K562 (cell line): ENCODE measurements at regions not wholly inside any gene's neighbourhood (a gene's known extent, or its start where the extent isn't known, plus 50 kb on each side); places are given as distances from the start of the nearest gene placed in this dataset.

ENCODE experiments used
- EHMT2 ChIP-seq: fragments of 450-650 bp; IDR thresholded peaks from 2 replicates; pipeline ENCODE4 v1.6.1; 2018; ENCODE audit warnings: antibody characterized with exemption
- ESRRA ChIP-seq: fragments of 450-650 bp; IDR thresholded peaks from 2 replicates; pipeline ENCODE4 v1.6.1; 2014; ENCODE audit warnings: low read depth, mild to moderate bottlenecking, moderate library complexity, borderline replicate concordance
- FUS ChIP-seq: fragments of 200-400 bp; formaldehyde crosslinking; optimal IDR thresholded peaks from 2 replicates; pipeline ENCODE3; 2017; ENCODE audit warnings: low read depth, low read length
- HDAC6 ChIP-seq: IDR thresholded peaks from 2 replicates; pipeline ENCODE4 v1.6.1; 2012; ENCODE audit warnings: low read depth, mild to moderate bottlenecking, control low read depth, inconsistent platforms, low read length, moderate library complexity
- HNRNPLL ChIP-seq: fragments of 200-400 bp; formaldehyde crosslinking; IDR thresholded peaks from 2 replicates; pipeline ENCODE4 v1.6.1; 2017; ENCODE audit warnings: low read length, low read depth, mild to moderate bottlenecking; ENCODE audit not compliant: poor library complexity, severe bottlenecking
- L3MBTL2 ChIP-seq: fragments of 450-650 bp; IDR thresholded peaks from 2 replicates; pipeline ENCODE4 v1.6.1; 2016; ENCODE audit warnings: mild to moderate bottlenecking, moderate library complexity
- MEF2D ChIP-seq: conservative IDR thresholded peaks from 2 replicates; pipeline ENCODE4 v1.6.1; 2016; ENCODE audit warnings: low read depth, missing genetic modification characterization, missing compliant biosample characterization
- NFATC3 ChIP-seq: fragments of 450-650 bp; IDR thresholded peaks from 2 replicates; pipeline ENCODE4 v1.6.1; 2017; ENCODE audit warnings: mild to moderate bottlenecking
- NR2F6 ChIP-seq: fragments of 450-650 bp; formaldehyde crosslinking; IDR thresholded peaks from 2 replicates; pipeline ENCODE4 v1.4.0; 2020; ENCODE audit warnings: mild to moderate bottlenecking
- PML ChIP-seq: IDR thresholded peaks from 2 replicates; pipeline ENCODE4 v1.6.1; 2012; ENCODE audit warnings: low read length, inconsistent platforms
- POU5F1 ChIP-seq: fragments of 150-350 bp; IDR thresholded peaks from 2 replicates; pipeline ENCODE4 v1.6.1; 2014; ENCODE audit warnings: borderline replicate concordance, low read length, low read depth, mild to moderate bottlenecking; ENCODE audit not compliant: partially characterized antibody
- RAD21 ChIP-seq, 2 experiments: fragments of 250-450 bp in 1 of 2; fragments of 450-650 bp in 1 of 2; sonication (Bioruptor Pico) in 1 of 2; formaldehyde crosslinking in 1 of 2; IDR thresholded peaks in 1 of 2; conservative IDR thresholded peaks in 1 of 2; 2 replicates each; pipeline versions ENCODE4 v1.4.0 to v1.8.0; 2020 to 2022; ENCODE audit warnings: mild to moderate bottlenecking in 2 of 2, moderate library complexity in 1 of 2
- RBM39 ChIP-seq: fragments of 200-400 bp; formaldehyde crosslinking; optimal IDR thresholded peaks from 2 replicates; pipeline ENCODE3; 2018; ENCODE audit warnings: low read depth, low read length
- SMARCE1 ChIP-seq: fragments of 450-650 bp; IDR thresholded peaks from 2 replicates; pipeline ENCODE4 v1.7.1; 2016; ENCODE audit warnings: mild to moderate bottlenecking
- XRCC4 ChIP-seq: IDR thresholded peaks from one replicate; pipeline ENCODE4 v1.6.1; 2011; ENCODE audit not compliant: insufficient read depth, insufficient read length; ENCODE audit errors: extremely low read depth
- ZNF174 ChIP-seq: fragments of 250-450 bp; sonication (Bioruptor Pico); IDR thresholded peaks from 2 replicates; pipeline ENCODE4 v1.4.0; 2020; ENCODE audit warnings: mild to moderate bottlenecking
- ZNF232 ChIP-seq: sonication (generic); formaldehyde crosslinking; IDR thresholded peaks from 2 replicates; pipeline ENCODE4 v1.8.0; 2022; ENCODE audit warnings: mild to moderate bottlenecking, missing genetic modification reagents
- ZNF696 ChIP-seq: fragments of 250-450 bp; sonication (Bioruptor Pico); conservative IDR thresholded peaks from 2 replicates; pipeline ENCODE4 v1.4.0; 2020; ENCODE audit warnings: mild to moderate bottlenecking, moderate library complexity
- ZNF707 ChIP-seq: fragments of 250-450 bp; sonication (Bioruptor Pico); conservative IDR thresholded peaks from 2 replicates; pipeline ENCODE4 v1.8.0; 2022; ENCODE audit warnings: inconsistent platforms, mild to moderate bottlenecking, moderate library complexity
- TF ChIP-seq, protein P1 (sequence below): fragments of 450-650 bp; IDR thresholded peaks from 2 replicates; pipeline ENCODE4 v1.6.1; 2018; ENCODE audit not compliant: partially characterized antibody
- TF ChIP-seq, protein P2 (sequence below): fragments of 450-650 bp; formaldehyde crosslinking; IDR thresholded peaks from 2 replicates; pipeline ENCODE4 v1.4.0; 2020; ENCODE audit warnings: mild to moderate bottlenecking, mixed read lengths
- TF ChIP-seq, protein P3 (sequence below): fragments of 250-450 bp; sonication (Bioruptor Pico); IDR thresholded peaks from 2 replicates; pipeline ENCODE4 v1.8.0; 2021; ENCODE audit warnings: borderline replicate concordance, mild to moderate bottlenecking, moderate library complexity; ENCODE audit not compliant: poor library complexity, severe bottlenecking
- TF ChIP-seq, protein P4 (sequence below): fragments of 250-450 bp; sonication (Bioruptor Pico); IDR thresholded peaks from 2 replicates; pipeline ENCODE4 v1.8.0; 2022; ENCODE audit warnings: moderate library complexity, mild to moderate bottlenecking, inconsistent platforms

DNA sequence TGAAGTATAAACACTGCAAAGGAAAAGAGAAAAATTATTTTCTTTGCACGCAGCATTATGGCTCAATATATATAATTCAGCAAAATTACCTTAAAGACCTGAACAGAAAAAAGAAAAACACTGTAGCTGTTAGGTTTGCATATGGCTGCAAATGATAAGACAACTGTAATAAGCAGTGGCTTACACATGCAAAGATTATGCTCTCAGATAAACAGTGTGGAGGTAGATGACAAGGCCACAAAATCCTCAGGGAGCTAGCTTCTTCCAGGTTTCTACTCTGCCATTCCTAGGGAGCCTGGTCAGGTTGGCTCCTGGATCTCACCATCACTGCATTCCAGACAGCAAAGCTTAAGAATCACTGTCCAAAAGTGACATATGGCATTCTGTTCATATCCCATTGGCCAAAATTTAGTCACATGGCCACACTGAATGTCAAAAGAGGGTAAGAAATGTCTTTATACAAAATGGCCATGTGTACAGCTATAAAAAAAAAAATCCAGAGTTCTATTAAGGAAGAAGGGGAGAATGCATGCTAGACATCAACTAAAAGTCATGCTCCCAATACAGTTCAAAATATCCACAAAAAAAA, 195.2 kb upstream of the SLC7A11 start (continued):
- TF ChIP-seq, protein P1, sequence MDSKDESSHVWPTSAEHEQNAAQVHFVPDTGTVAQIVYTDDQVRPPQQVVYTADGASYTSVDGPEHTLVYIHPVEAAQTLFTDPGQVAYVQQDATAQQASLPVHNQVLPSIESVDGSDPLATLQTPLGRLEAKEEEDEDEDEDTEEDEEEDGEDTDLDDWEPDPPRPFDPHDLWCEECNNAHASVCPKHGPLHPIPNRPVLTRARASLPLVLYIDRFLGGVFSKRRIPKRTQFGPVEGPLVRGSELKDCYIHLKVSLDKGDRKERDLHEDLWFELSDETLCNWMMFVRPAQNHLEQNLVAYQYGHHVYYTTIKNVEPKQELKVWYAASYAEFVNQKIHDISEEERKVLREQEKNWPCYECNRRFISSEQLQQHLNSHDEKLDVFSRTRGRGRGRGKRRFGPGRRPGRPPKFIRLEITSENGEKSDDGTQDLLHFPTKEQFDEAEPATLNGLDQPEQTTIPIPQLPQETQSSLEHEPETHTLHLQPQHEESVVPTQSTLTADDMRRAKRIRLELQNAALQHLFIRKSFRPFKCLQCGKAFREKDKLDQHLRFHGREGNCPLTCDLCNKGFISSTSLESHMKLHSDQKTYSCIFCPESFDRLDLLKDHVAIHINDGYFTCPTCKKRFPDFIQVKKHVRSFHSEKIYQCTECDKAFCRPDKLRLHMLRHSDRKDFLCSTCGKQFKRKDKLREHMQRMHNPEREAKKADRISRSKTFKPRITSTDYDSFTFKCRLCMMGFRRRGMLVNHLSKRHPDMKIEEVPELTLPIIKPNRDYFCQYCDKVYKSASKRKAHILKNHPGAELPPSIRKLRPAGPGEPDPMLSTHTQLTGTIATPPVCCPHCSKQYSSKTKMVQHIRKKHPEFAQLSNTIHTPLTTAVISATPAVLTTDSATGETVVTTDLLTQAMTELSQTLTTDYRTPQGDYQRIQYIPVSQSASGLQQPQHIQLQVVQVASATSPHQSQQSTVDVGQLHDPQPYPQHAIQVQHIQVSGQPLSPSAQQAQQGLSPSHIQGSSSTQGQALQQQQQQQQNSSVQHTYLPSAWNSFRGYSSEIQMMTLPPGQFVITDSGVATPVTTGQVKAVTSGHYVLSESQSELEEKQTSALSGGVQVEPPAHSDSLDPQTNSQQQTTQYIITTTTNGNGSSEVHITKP, result no peak
- TF ChIP-seq, protein P2, sequence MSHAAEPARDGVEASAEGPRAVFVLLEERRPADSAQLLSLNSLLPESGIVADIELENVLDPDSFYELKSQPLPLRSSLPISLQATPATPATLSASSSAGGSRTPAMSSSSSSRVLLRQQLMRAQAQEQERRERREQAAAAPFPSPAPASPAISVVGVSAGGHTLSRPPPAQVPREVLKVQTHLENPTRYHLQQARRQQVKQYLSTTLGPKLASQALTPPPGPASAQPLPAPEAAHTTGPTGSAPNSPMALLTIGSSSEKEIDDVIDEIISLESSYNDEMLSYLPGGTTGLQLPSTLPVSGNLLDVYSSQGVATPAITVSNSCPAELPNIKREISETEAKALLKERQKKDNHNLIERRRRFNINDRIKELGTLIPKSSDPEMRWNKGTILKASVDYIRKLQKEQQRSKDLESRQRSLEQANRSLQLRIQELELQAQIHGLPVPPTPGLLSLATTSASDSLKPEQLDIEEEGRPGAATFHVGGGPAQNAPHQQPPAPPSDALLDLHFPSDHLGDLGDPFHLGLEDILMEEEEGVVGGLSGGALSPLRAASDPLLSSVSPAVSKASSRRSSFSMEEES (CRISPR knock-in tag), result no peak
- TF ChIP-seq RAD21 (CRISPR knock-in tag; conservative IDR thresholded peaks at IDR 0.05 in 1 of 2, IDR thresholded peaks at IDR 0.05 in 1 of 2), result no peak
- no peak for TF ChIP-seq NFATC3
- TF ChIP-seq, protein P3, sequence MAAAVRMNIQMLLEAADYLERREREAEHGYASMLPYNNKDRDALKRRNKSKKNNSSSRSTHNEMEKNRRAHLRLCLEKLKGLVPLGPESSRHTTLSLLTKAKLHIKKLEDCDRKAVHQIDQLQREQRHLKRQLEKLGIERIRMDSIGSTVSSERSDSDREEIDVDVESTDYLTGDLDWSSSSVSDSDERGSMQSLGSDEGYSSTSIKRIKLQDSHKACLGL (CRISPR knock-in tag), result no peak
- no peak for TF ChIP-seq MEF2D (tag)
- no peak for TF ChIP-seq ZNF232
- TF ChIP-seq ESRRA, result no peak
- peak; percentile 88 for TF ChIP-seq SMARCE1
- TF ChIP-seq XRCC4, result no peak
- TF ChIP-seq POU5F1, result no peak
- no peak for TF ChIP-seq ZNF174
- TF ChIP-seq NR2F6 (CRISPR knock-in tag), result no peak
- peak; percentile 59 for TF ChIP-seq L3MBTL2
- TF ChIP-seq EHMT2, result peak; percentile 59; the same call in 1 of the 2 replicates
- no peak for TF ChIP-seq RBM39
- no peak for TF ChIP-seq ZNF696 (CRISPR knock-in tag)
- TF ChIP-seq HNRNPLL, result no peak
- TF ChIP-seq PML, result peak; percentile 80
- no peak for TF ChIP-seq HDAC6
- TF ChIP-seq ZNF707 (CRISPR knock-in tag), result no peak
- TF ChIP-seq, protein P4, sequence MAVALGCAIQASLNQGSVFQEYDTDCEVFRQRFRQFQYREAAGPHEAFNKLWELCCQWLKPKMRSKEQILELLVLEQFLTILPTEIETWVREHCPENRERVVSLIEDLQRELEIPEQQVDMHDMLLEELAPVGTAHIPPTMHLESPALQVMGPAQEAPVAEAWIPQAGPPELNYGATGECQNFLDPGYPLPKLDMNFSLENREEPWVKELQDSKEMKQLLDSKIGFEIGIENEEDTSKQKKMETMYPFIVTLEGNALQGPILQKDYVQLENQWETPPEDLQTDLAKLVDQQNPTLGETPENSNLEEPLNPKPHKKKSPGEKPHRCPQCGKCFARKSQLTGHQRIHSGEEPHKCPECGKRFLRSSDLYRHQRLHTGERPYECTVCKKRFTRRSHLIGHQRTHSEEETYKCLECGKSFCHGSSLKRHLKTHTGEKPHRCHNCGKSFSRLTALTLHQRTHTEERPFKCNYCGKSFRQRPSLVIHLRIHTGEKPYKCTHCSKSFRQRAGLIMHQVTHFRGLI, result no peak
- no peak for TF ChIP-seq FUS
